Prostate gland (tissue), 2 donors: ENCODE measurements at regions not wholly inside any gene's neighbourhood (a gene's known extent, or its start where the extent isn't known, plus 50 kb on each side); places are given as distances from the start of the nearest gene placed in this dataset.

Experiments
- DNase-seq: peaks from one replicate; pipeline ENCODE4 v3.0.0-alpha.2; 2019; ENCODE audit warnings: low spot score
- H3K27ac ChIP-seq, 2 donors: fragments of 200-600 bp; sonication (generic); 2 replicates each; pipeline ENCODE4 v1.5.1; 2017 to 2019
- H3K27me3 ChIP-seq: fragments of 200-600 bp; sonication (generic); replicated peaks from 2 replicates; pipeline ENCODE4 v1.5.1; 2019; ENCODE audit not compliant: insufficient read depth
- H3K36me3 ChIP-seq, 2 donors: fragments of 200-600 bp; sonication (generic); 1 replicate in 1 of 2; 2 replicates in 1 of 2; pipeline versions ENCODE4 v1.5.1 to v1.8.1; 2017 to 2019
- H3K4me1 ChIP-seq: fragments of 200-600 bp; sonication (generic); replicated peaks from 2 replicates; pipeline ENCODE4 v1.5.1; 2019
- H3K4me3 ChIP-seq, 2 donors: fragments of 200-600 bp; sonication (generic); 2 replicates each; pipeline ENCODE4 v1.5.1; 2017 to 2019
- H3K9me3 ChIP-seq: fragments of 200-600 bp; sonication (generic); 2 replicates; pipeline ENCODE4 v1.5.1; 2017
- CTCF ChIP-seq, 4 experiments: fragments of 200-600 bp in 2 of 4; fragments of 450-650 bp in 2 of 4; sonication (generic) in 2 of 4; IDR thresholded peaks; 1 replicate in 3 of 4; 2 replicates in 1 of 4; pipeline ENCODE4 v1.5.1; 2016 to 2019; ENCODE audit warnings: antibody characterized with exemption in 4 of 4, mild to moderate bottlenecking in 2 of 4, moderate library complexity in 2 of 4
- POLR2A ChIP-seq: fragments of 450-650 bp; IDR thresholded peaks from one replicate; pipeline ENCODE4 v1.6.1; 2016; ENCODE audit warnings: antibody characterized with exemption, mild to moderate bottlenecking
- POLR2AphosphoS5 ChIP-seq: sonication (generic); formaldehyde crosslinking; IDR thresholded peaks from one replicate; pipeline ENCODE4 v1.6.1; 2017; ENCODE audit warnings: antibody characterized with exemption
- WGBS: methylation state at CpG from one replicate; pipeline ENCODE4 v1.1.5; 2018; 5-methylcytosine and 5-hydroxymethylcytosine counted together
- intact Hi-C: fragments of 100-400 bp; cut with DNase I; formaldehyde crosslinking; loops from one replicate; pipeline ENCODE4 v1.14.2; 2022

DNA sequence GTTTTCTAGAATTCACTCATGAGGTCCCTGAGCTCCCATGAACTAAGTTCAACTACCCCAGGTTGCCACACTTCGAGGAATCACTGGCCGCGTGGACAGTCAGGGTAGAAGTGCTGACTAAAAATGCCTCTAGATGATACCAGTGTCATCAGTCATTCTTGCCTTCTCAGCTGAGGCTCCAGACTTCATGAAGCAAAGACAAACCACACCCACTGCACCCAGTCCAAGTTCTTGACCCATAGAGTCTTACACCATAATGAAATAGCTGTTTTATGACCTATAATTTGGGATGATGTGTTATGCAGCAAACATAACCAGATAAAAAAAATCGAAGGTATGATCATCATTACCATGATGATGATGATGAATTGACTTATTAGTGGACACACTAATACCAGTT, 632.9 kb upstream of the TLE4 start:
- WGBS: 88% methylated on average over 4 of the region's 4 CpGs
- DNase-seq: no peak
- intact Hi-C loops: no loop called here
- H3K4me1 ChIP-seq: no peaks in the 10 kb centered on the region
- H3K4me3 ChIP-seq: no peak overlapping the region
- H3K27me3 ChIP-seq: no peaks in the 10 kb centered on the region
- TF ChIP-seq POLR2A: no peak
- no peak for TF ChIP-seq CTCF (IDR thresholded peaks at IDR 0.05)
- TF ChIP-seq POLR2AphosphoS5: no peak
- no peak overlapping the region for H3K27ac ChIP-seq
- H3K36me3 ChIP-seq: no peaks in the 10 kb centered on the region
- H3K9me3 ChIP-seq: no peaks in the 10 kb centered on the region

- Histone ChIP-seq H3K4me1 (no peaks in the 10 kb centered on the region), H3K4me3 (no peak overlapping the region), H3K27me3 (no peaks in the 10 kb centered on the region), H3K9me3 (no peaks in the 10 kb centered on the region), H3K36me3 (no peaks in the 10 kb centered on the region), H3K27ac (no peak overlapping the region)
- intact Hi-C loops: no loop called here
- DNase-seq: no peak
- TF ChIP-seq POLR2A (no peak), CTCF (IDR thresholded peaks at IDR 0.05) (no peak), POLR2AphosphoS5 (no peak)
- WGBS: 58% methylated on average over 6 of the region's 6 CpGs
Measured at GRCh38 chr9:78939311-78940065, 632.3 kb upstream of the TLE4 start.

DNA sequence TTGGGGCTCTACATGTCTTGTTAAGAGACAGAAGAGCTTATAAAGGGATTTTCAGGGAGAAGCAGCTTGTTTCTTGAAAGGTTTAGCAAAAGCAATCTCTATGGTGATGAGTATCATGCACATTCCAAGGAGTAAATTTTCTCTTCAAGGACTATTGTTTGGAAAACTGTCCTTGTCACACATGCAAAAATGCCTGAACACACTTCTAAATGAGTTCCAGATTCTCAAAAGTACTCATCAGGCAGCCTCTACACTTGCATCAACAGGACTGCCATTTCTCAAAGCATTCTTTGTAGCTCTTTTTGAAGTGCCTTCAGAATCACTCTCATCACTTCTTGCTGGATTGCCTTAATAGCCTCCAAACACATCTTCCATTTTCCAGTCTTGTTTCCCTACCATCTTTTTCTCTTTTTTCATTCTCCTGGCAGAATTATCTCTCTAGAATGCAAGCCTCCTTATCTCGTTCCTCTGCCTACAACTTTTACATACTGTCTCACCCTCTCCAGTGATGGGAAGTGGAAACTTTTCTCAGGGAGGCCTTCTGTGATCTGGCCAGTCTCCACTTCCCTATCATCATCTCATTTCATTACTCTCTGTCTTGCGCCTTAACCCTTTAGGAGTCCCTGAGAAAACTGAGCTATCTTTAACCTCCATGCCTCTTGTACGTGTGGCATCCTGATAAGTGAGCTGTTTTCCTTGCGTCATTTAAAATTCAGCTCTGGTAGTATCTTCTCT, 631.5 kb upstream of the TLE4 start:
- no peak for DNase-seq
- TF ChIP-seq CTCF (IDR thresholded peaks at IDR 0.05) (no peak), POLR2A (no peak), POLR2AphosphoS5 (no peak)
- H3K4me3 ChIP-seq: no peak overlapping the region
- no peak overlapping the region for H3K27ac ChIP-seq
- H3K4me1 ChIP-seq: no peaks in the 10 kb centered on the region
- 90% methylated on average over 4 of the region's 4 CpGs for WGBS
- H3K9me3 ChIP-seq: no peaks in the 10 kb centered on the region
- intact Hi-C loops: no loop called here
- no peaks in the 10 kb centered on the region for H3K27me3 ChIP-seq
- H3K36me3 ChIP-seq: no peaks in the 10 kb centered on the region

GRCh38 chr9:78954286-78954685, 617.5 kb upstream of the TLE4 start:
- no peaks in the 10 kb centered on the region for H3K27me3 ChIP-seq
- no peak for DNase-seq
- no peaks in the 10 kb centered on the region for H3K4me1 ChIP-seq
- H3K36me3 ChIP-seq: no peaks in the 10 kb centered on the region
- no peak for TF ChIP-seq POLR2AphosphoS5
- no peak for TF ChIP-seq POLR2A
- no peak overlapping the region for H3K4me3 ChIP-seq
- WGBS: 6% methylated on average over 2 of the region's 2 CpGs
- intact Hi-C loops: no loop called here
- no peak overlapping the region for H3K27ac ChIP-seq
- no peaks in the 10 kb centered on the region for H3K9me3 ChIP-seq

DNA sequence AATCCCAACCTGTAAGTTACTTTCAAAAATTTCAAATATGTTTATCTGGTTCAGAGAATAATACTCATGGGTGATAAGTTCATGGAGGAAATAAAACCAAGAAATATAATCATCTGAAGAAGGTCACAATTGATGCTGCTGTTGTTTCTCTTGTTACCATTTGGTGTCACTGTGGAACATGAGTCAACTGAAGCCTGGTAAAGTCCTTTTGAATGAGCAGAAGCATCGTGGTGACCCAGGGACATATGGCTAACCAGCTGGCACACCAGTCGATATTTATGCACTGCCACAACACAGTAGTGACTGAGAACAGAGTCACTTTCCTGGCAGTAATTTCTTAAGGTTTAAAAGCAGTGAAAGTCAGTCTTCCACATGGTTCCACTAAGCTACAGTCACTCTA, 612.9 kb upstream of the TLE4 start:
- intact Hi-C loops: no loop called here
- WGBS: 80% methylated on average over 2 of the region's 2 CpGs
- DNase-seq: no peak

More for the DNA sequence above, 612.9 kb upstream of the TLE4 start:
- no peak overlapping the region for H3K27ac ChIP-seq
- H3K4me1 ChIP-seq: no peaks in the 10 kb centered on the region
- H3K36me3 ChIP-seq: no peaks in the 10 kb centered on the region
- TF ChIP-seq POLR2A: no peak
- TF ChIP-seq CTCF (IDR thresholded peaks at IDR 0.05): no peak
- TF ChIP-seq POLR2AphosphoS5: no peak
- no peaks in the 10 kb centered on the region for H3K27me3 ChIP-seq
- H3K4me3 ChIP-seq: no peak overlapping the region
- H3K9me3 ChIP-seq: no peaks in the 10 kb centered on the region
